ENCODE measurements at regions not wholly inside any gene's neighbourhood (a gene's known extent, or its start where the extent isn't known, plus 50 kb on each side); places are given as distances from the start of the nearest gene placed in this dataset.

GRCh38 chr21:17422931-17423330 is 89.9 kb upstream of the CXADR start:
- no peak for DNase-seq (ENCODE audit: low read depth in 4 of 4, low spot score in 1 of 4)

- no peak for DNase-seq (ENCODE audit: low read depth in 4 of 4, low spot score in 1 of 4)
Observed at GRCh38 chr21:17427157-17427556, 85.7 kb upstream of the CXADR start.

- no peak for DNase-seq (ENCODE audit: low read depth in 4 of 4, low spot score in 1 of 4)
Observed at GRCh38 chr21:17427831-17428483, 84.9 kb upstream of the CXADR start.

- no peak for DNase-seq (ENCODE audit: low read depth in 4 of 4, low spot score in 1 of 4)
Observed at GRCh38 chr21:17428484-17428869, 84.4 kb upstream of the CXADR start.

- no peak for DNase-seq (ENCODE audit: low read depth in 4 of 4, low spot score in 1 of 4)
Observed at GRCh38 chr21:17428980-17429379, 83.9 kb upstream of the CXADR start.

GRCh38 chr21:17429936-17430335 is 82.9 kb upstream of the CXADR start:
- DNase-seq (ENCODE audit: low read depth in 4 of 4, low spot score in 1 of 4): no peak

- DNase-seq (ENCODE audit: low read depth in 4 of 4, low spot score in 1 of 4): no peak
Observed at GRCh38 chr21:17432732-17433057, 80.1 kb upstream of the CXADR start.

- no peak for DNase-seq (ENCODE audit: low read depth in 4 of 4, low spot score in 1 of 4)
Observed at GRCh38 chr21:17433730-17434129, 79.1 kb upstream of the CXADR start.

GRCh38 chr21:17435565-17436543 is 77.0 kb upstream of the CXADR start:
- DNase-seq (ENCODE audit: low read depth in 4 of 4, low spot score in 1 of 4): no peak

GRCh38 chr21:17436626-17437111 is 76.2 kb upstream of the CXADR start:
- no peak for DNase-seq (ENCODE audit: low read depth in 4 of 4, low spot score in 1 of 4)

- DNase-seq (ENCODE audit: low read depth in 4 of 4, low spot score in 1 of 4): no peak
Observed at GRCh38 chr21:17438635-17439034, 74.2 kb upstream of the CXADR start.

- no peak for DNase-seq (ENCODE audit: low read depth in 4 of 4, low spot score in 1 of 4)
Observed at GRCh38 chr21:17440969-17441368, 71.9 kb upstream of the CXADR start.

GRCh38 chr21:17441370-17441769 is 71.5 kb upstream of the CXADR start:
- DNase-seq (ENCODE audit: low read depth in 4 of 4, low spot score in 1 of 4): no peak

- no peak for DNase-seq (ENCODE audit: low read depth in 4 of 4, low spot score in 1 of 4)
Observed at GRCh38 chr21:17442165-17442564, 70.7 kb upstream of the CXADR start.

GRCh38 chr21:17444828-17445227 is 68.0 kb upstream of the CXADR start:
- no peak for DNase-seq (ENCODE audit: low read depth in 4 of 4, low spot score in 1 of 4)

GRCh38 chr21:17446737-17447136 is 66.1 kb upstream of the CXADR start:
- DNase-seq (ENCODE audit: low read depth in 4 of 4, low spot score in 1 of 4): no peak

- no peak for DNase-seq (ENCODE audit: low read depth in 4 of 4, low spot score in 1 of 4)
Observed at GRCh38 chr21:17449701-17450100, 63.1 kb upstream of the CXADR start.

- no peak for DNase-seq (ENCODE audit: low read depth in 4 of 4, low spot score in 1 of 4)
Observed at GRCh38 chr21:17451364-17451891, 61.4 kb upstream of the CXADR start.

- peak in 3 of 4 experiments; percentile 17 to 46 (median 32) for DNase-seq (ENCODE audit: low read depth in 4 of 4, low spot score in 1 of 4)
Observed at GRCh38 chr21:17454315-17455027, 58.4 kb upstream of the CXADR start.

- no peak for DNase-seq (ENCODE audit: low read depth in 4 of 4, low spot score in 1 of 4)
Observed at GRCh38 chr21:17455028-17455353, 57.9 kb upstream of the CXADR start.

- DNase-seq (ENCODE audit: low read depth in 4 of 4, low spot score in 1 of 4): no peak
Observed at GRCh38 chr21:17455451-17455850, 57.4 kb upstream of the CXADR start.

- DNase-seq (ENCODE audit: low read depth in 4 of 4, low spot score in 1 of 4): no peak
Observed at GRCh38 chr21:17458279-17458678, 54.6 kb upstream of the CXADR start.

Measured in stimulated activated CD4-positive, alpha-beta T cell treated with anti-CD3 and anti-CD28 coated beads, Interleukin-1b, Interleukin-23, amount 100 ng/mL, for 24 hours (primary cell).